Right kidney (tissue), 1 donor: ENCODE measurements at regions not wholly inside any gene's neighbourhood (a gene's known extent, or its start where the extent isn't known, plus 50 kb on each side); places are given as distances from the start of the nearest gene placed in this dataset.
"Not testable (repeated sequence)": the region's sequence is repeated elsewhere in the genome, so short reads cannot be mapped to it uniquely, and the experiment has no call there.

ENCODE experiments used
- DNase-seq: peaks from one replicate; pipeline ENCODE4 v3.0.0-alpha.2; 2016

GRCh38 chr12:19994968-19995367 lies 373.4 kb upstream of the PDE3A start:
- no peak for DNase-seq

GRCh38 chr12:19997656-19998400 lies 370.5 kb upstream of the PDE3A start:
- no peak for DNase-seq

DNA sequence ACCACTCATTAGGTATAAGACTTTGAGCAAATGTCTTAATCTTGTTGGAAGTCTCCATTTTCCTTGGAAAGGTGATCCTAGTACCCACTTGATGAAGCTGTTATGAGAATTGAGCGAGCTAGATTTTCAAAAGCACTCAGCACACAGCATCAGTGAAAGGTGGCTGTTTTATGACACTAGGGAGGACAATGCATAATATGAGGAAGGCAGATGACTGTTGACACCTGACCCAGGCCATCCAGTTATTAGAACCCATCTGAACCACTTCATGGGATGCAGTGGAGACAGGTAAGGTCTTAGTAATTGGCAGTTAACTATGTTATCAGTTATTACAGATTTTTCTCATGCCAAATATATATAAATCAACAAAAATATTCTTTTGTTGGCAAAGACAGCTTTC lies 369.9 kb upstream of the PDE3A start:
- no peak for DNase-seq

DNA sequence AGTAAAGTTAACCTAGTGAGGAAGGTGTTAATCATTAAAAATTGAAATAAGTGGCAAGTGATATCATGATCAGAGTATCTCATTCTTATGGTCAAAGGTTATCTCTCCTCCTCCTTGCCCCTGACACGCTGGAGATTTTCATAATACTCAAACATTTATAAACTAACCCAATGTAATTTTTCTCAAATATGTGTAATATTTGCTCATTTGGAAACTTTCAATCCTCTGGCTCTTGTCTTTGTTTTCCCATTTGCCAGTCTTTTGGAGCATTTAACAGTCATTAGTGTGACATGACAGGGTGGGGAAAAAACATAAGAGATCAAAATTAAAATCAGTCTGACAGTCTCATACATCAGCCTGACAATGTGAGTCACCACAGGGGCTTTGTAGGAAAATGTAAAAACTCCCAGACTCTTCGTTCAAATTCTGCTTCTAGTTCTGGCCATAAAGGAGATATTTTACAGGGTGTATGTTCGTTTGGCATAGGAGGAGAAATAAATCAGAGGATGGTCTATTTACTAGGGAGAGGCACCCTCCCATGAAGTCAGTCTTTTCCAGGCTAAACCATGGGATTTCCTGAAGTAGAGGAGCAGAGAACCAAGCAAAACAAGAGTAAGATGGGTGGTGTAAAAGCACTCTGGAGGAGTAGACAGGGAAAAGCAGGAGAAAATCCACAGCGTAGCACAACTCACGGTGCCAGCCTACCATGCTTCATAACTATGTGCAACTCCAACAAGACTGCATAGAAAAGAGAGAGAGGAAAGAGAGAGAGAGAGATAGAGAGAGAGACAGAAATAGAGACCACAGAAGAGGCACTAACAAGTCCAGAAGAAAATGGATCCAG lies 369.2 kb upstream of the PDE3A start:
- DNase-seq: no peak

DNA sequence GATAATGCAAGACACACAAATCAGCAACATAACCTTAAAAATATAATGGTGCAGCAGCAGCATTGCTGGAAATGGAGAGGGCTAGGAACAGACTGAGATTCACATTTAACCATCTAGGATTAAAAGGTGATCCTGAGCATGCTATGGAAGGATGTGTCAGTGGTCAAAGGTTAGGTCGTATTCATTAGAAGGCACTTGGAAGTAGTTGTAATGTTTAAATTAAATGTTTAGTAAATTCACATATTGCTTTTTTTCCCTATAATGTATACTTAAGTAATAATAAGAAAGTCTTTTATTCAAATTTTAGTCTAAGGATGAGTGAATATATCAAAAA lies 368.6 kb upstream of the PDE3A start:
- no peak for DNase-seq

DNA sequence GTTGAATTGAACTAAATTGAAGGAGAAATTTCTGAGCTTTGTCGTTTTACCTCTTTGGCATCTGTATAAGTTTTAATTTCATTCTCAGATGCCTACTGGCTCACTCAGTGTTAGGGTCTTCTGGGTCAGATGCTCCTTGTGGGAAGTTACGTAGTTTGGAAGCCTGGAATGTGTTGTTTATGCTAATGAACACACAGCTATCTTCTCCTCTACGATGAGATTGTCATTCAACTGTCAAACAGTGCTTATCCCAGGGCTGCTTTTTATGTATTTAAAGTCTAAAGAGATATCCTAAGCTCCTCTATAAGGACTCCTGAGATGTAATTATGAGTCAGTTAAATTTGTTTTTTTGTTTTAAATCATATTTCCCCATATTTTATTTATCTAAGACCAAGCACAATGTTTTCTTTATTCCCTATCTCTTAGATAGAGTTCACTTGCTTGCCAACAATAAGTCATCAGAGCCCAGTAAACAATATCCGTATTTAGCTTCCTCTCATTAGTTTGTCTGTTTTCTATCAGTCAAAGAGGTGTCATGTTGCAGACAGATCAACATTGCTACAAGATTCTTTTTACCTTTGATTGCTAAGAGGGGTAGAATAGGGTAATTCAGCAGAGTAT lies 368.0 kb upstream of the PDE3A start:
- no peak for DNase-seq

DNA sequence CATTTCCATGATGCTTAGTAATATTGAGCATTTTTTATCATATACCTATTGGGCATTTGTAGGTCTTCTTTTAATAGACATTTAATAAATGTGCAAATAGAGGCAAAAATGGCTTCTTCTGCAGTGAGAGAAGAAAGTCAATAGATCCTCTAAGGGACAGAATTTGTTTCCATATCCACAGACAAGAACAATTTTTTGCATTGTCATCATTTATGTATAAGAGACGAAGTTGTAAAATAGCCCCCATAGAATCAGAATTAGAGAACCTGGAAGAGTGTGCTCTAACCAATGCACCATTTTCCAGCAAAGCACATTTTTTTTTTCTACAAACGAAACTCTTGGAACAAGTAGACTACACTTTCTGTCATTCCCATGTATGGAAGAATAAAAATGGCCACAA lies 365.1 kb upstream of the PDE3A start:
- DNase-seq: no peak

DNA sequence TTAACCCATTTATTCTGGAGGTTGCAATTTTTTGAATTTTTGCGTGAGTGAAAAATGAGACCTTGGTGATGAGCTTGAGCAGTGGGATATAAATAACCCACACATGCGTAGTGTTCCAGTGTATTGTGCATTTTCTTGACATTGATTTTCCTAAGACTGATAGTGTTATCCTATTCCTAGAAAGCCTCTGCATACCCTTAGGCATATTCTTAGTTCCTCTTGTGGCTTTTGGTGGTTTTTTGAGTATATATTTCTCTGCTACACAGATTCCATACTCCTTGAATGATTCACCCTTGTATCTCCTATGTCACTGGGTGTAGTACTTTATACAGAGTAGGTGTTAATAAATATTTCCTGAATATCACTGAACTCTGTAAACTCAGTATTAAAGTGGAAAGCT lies 363.4 kb upstream of the PDE3A start:
- no peak for DNase-seq

GRCh38 chr12:20006871-20007730 lies 361.2 kb upstream of the PDE3A start:
- no peak for DNase-seq

DNA sequence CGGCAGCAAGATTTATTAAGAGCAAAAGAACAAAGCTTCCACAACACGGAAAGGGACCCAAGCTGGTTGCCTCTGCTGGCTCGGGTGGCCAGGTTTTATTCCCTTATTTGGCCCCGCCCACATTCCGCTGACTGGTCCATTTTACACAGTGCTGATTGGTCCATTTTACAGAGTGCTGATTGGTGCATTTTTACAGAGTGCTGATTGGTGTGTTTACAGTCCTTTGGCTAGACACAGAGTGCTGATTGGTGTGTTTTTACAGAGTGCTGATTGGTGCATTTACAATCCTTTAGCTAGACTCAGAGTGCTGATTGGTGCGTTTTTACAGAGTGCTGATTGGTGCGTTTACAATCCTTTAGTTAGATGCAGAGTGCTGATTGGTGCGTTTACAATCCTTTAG lies 358.4 kb upstream of the PDE3A start:
- DNase-seq: not testable (repeated sequence)

DNA sequence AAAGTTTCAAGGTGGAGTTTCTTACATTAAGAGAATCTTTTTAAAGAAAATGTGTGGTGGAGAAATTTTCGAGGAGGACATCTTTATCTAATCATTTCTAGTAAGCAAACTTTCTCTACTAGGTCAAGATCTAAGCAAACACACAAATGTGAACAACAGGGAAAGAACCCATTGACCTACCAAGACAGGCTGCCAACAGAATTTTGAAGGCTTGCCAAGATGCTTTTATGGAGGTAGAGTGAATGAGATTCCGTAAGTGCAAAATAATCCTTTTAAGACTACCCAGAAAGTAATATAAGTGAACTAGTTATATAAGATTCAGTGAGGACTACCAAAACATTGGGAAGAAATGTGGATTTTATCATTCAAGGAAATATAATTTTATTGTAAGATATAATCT lies 357.1 kb upstream of the PDE3A start:
- no peak for DNase-seq

GRCh38 chr12:20017802-20018201 lies 350.5 kb upstream of the PDE3A start:
- no peak for DNase-seq

DNA sequence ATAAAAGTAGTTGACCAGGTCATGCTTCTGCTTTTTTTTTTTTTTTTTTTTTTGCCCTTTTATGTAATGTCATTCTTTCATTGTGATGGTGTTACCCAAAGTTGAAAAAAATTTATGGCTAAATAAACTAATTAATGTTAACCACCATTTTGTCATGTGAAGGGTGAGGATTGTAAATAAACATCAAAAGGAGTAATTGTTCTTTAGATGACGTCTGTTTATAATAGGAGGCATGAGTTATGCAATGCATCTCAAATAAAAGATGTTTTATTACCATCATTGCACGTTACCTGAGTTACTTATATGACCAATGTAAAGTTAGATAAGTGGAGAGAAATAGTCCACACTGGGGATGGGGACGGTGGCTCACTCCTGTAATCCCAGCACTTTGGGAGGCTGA lies 349.9 kb upstream of the PDE3A start:
- DNase-seq: no peak

- DNase-seq: no peak
Measured at GRCh38 chr12:20024194-20024593, 344.1 kb upstream of the PDE3A start.

GRCh38 chr12:20028033-20028432 lies 340.3 kb upstream of the PDE3A start:
- DNase-seq: no peak

DNA sequence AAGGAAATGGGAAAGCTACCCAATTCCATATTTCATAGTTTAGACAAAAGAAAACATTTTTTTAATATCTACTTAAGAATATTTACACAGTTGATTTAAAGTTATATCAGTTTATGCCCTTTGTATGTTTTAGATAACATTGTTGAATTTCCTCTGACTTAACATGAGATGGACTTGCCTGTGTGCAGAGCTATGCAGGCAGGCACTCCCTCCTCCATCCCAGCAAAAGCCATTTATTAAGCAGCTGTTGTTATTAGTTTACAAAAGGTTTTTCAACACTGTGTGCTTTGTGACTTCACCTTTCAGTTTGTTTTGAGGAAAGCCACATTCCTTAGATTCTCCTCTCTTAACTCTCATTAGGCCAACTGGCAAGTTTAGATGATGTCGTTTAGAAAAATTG lies 337.5 kb upstream of the PDE3A start:
- no peak for DNase-seq

- DNase-seq: peak; percentile 9
Measured at GRCh38 chr12:20039562-20039961, 328.8 kb upstream of the PDE3A start.

DNA sequence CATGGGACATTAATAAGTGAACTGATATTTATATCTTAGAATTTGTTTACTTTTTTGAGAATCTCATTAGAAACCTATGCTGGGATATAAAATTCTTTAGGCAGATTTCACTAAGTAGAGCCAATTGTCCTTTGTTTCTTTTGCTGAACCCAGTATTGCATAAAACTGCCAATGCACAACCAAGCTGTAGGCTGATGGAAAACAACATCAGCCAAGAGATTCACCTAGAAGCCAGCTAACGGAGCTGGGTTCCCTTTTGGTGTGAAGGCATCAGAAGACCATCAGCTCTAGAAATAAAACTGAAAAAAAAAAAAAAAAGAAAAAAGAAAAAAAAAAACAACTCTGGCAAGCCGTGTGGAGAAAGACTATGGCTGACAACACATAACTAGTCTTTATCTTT lies 328.2 kb upstream of the PDE3A start:
- DNase-seq: no peak

- DNase-seq: no peak
Measured at GRCh38 chr12:20040831-20041230, 327.5 kb upstream of the PDE3A start.

- DNase-seq: no peak
Measured at GRCh38 chr12:20044351-20044750, 324.0 kb upstream of the PDE3A start.

DNA sequence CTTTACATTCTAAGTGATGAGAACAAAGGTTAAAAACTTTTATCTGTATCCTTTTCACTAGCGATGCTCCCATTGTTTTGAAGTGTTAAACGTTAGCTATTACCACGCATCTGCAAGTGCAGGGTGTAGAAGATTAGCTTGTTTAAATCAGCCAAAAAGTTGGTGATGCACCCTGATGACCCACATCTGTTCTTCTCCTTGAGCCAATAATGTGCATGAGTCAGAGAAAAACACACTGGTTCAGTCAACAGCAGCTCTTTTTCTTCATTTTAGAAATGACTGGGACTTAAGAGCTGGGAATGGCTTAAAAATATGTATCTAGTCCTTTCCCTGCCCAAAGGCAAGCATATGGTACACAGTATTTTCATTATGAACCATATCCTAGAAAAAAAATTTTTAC lies 323.5 kb upstream of the PDE3A start:
- DNase-seq: no peak

DNA sequence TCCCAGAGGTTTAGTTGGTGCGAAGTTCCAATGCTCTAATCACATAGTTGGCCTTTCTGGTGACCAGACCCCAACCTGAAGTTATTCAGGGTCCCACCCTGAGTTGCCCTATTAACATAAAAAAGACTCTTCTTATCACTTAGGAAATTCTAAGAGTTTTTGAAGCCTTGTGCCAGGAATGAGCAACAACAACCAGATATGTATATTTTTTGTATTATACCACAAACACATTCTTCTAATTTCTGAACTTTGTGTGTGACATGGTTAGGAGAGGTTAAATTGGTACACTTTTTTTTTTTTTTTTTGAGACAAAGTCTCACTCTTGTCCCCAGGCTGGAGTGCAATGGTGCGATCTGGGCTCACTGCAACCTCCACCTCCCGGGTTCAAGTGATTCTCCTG lies 320.4 kb upstream of the PDE3A start:
- no peak for DNase-seq

- DNase-seq: no peak
Measured at GRCh38 chr12:20050221-20050620, 318.1 kb upstream of the PDE3A start.
